GM21360 (cell line): ENCODE measurements at regions not wholly inside any gene's neighbourhood (a gene's known extent, or its start where the extent isn't known, plus 50 kb on each side); places are given as distances from the start of the nearest gene placed in this dataset.

ENCODE experiments used
- ATAC-seq: cut with Tn5 transposase; IDR thresholded peaks from one replicate; pipeline ENCODE4 v1.9.1; 2021; ENCODE audit warnings: mild to moderate bottlenecking, moderate library complexity; ENCODE audit not compliant: unreplicated experiment

DNA sequence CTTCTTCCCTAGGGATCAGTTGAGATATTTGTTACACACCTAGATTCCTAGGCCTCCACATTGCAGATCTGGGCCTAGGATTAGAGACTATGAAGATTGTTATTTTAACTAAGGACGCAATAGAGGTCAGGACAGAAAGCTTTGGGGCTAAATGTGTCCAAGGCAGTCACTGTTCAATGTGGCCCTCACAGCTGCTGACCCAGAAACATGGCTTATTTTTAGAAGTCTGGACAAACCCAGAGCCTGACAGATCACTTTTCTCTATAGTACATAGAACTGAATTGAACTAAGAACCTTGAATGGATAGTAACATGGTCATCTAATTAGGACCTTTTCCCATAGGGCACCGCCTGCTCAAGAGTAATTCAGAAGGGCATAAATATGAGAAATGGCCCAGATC is 146.6 kb upstream of the AUTS2 start:
- no peak for ATAC-seq

DNA sequence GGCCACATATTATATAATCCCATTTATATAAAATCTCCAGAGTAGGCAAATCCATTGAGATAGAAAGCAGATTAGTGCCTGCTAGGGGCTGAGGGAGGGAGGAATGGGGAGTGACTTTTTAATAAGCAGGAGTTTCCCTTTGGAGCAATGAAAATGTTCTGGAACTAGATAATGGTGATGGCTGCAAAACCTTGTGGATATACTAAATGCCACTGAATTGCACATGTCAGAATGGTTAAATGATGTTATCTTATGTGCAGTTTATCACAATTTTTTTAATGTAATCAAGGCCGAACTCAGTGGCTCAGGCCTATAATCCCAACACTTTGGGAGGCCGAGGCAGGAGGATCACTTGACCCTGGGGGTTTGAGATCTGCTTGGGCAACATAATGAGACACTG is 145.5 kb upstream of the AUTS2 start:
- ATAC-seq, result no peak

DNA sequence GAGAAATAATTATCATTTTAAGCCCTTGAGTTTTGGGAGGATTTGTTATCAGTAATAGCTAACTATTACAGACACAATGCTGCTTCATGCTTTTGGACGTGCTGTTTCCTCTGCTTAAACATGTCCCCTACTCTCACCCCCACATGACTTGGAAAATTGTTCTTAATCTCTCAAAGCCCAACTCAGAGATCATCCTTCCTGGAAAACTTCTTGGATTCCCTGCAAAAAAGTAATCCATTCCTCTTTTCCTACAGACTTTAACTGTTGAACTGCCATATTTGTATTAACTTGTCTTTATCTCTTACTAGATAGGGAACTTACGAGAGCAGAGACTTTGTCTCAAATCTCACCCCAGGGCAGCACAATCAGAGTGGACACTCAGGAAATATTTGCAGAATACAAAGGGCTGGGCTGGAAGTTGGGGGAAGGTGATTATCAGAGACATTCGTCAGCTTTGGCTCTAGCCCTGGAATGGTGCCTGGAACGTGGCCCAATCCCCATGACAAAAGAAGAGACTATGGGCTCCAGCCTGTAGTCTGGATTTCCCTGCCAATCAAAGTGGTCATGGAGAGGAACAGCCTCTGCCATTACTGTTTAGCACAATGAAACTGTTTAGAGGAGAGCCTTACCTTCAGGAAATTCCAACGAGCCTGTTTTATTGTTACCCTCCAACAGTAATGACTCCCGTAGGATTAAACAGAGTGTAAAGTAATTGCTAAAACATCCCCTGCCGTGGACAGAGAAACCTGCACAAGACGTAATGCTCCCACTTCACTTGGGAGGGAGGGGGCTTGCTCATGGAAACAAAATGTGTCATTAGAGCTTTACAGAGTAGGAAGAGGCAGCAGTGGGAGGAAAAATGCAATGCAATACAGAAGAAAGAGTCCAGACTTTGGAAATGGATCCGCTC is 140.4 kb upstream of the AUTS2 start:
- no peak for ATAC-seq

DNA sequence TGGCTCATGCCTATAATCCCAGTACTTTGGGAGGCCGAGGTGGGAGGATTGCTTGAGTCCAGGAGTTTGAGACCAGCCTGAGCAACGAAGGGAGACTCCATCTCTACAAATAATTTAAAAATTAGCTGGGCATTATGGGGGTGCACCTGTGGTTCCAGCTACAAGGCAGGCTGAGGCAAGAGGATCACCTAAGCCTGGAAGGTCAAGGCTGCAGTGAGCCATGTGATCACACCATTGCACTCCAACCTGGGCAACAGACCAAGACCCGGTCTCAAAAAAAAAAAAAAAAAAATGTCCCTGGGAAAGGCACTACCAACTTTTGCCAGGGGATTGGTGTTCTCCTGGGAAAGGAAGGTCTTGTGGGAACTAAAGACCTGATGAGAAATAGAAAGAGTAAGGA is 134.2 kb upstream of the AUTS2 start:
- ATAC-seq, result no peak

DNA sequence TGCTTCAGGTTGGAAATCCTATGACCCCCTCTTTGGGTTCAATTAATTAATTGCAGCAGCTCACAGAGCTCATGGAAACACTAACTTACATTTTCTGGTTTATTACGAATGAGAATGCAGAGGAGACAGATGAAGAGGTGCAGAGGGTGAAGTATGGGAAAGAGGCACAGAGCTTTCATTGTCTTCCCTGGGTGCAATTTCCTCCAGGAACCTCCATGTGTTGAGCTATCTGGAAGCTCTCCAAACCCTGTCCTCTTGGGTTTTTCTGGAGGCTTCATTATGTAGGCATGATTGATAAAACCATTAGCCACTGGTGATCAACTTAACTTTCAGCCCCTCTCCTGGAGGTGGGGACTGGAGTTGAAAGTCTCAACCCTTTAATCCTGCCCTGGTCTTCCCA is 133.0 kb upstream of the AUTS2 start:
- ATAC-seq, result no peak

DNA sequence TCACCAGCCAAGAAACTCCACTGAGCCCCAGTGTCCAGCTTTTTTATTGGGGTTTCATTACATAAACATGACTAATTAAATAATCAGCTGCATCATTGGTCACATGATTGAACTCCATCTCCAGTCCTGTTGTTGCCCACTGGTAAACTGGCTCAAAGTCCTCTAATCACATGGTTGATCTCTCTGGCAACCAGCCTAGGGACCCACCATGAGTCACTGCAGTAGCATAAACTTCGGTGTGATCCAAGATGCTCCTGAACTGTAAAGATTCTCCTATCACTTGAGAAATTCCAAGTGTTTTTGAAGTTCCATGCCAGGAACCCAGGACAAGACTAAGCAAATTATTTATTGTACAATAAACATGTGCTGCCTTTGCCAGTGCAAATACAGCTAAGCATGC is 130.4 kb upstream of the AUTS2 start:
- no peak for ATAC-seq

DNA sequence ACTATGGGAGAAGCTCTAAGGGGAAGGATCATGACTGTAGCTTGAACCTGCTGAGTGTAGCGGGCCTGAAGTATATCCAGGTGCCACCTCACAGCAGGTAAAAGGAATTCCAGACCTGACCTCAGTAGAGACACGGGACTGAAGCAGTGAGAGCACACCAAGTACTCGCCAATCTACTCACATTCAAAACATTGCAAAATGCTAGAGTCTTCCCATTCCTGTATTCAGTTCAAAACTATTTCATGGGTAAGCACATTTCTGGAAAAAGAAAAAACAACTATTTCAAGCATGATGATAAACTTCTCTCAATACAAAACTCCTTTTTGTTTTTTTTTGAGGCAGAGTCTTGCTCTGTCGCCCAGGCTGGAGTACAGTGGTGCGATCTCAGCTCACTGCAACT is 121.9 kb upstream of the AUTS2 start:
- no peak for ATAC-seq

DNA sequence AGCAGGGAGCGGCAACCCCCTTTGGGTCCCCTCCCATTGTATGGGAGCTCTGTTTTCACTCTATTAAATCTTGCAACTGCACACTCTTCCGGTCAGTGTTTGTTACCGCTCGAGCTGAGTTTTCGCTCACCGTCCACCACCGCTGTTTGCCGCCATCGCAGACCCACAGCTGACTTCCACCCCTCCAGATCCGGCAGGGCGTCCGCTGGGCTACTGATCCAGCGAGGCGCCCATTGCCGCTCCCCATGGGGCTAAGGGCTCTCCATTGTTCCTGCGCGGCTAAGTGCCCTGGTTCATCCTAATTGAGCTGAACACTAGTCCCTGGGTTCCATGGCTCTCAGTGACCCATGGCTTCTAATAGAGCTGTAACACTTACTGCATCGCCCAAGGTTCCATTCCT is 115.6 kb upstream of the AUTS2 start:
- ATAC-seq, result no peak

DNA sequence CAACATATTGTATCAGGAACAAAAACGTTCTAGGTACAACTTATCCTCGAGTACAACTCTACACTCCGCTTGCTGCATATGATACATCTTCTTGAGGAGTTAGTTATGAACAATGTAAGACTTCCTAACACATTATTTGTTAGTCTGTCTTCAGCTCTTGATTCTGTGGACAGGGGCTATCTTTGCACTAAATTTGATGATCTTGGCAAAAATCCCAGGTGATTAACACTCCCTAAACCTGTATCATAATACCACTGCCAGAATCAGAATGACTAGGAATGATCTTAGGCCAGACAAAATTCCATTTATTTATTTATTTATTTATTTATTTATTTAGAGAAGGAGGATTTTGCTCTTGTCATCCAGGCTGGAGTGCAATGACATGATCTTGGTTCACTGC is 108.7 kb upstream of the AUTS2 start:
- no peak for ATAC-seq

DNA sequence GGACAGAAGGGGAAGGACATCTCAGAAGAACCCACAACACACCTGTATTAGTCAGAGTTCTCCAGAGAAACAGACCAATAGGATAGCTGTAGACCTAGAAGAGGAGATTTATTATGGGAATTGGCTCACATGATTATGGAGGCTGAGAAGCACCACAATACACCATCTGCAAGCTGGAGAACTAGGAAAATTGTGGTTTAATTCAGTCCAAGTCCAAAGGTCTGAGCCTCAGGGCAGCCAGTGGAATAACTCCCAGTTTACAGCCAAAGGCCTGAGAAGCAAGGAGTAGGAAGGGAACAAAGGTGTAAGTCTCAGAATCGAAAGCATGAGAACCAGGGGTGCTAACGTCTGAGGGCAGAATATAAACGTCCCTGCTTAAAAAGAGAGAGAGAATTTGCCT is 99.6 kb upstream of the AUTS2 start:
- no peak for ATAC-seq

DNA sequence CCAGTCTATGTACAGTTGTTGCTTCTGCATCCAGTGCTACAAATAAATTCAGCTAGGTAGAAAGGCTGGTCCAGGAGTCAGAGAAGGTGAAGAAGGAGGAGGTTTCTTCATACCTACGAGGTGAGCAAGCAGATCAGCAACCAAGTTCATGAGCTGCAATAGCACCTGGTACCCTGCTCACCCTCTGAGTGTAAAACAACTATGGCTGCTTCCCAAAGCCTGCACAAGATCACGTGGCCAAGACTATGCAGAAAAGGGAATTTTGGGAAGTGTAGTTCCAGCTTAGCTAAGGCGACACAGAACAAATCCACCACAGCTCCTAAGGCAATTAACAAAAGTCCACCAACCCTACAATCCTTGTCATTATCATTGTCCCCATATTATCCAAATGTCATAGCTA is 95.9 kb upstream of the AUTS2 start:
- ATAC-seq, result no peak

DNA sequence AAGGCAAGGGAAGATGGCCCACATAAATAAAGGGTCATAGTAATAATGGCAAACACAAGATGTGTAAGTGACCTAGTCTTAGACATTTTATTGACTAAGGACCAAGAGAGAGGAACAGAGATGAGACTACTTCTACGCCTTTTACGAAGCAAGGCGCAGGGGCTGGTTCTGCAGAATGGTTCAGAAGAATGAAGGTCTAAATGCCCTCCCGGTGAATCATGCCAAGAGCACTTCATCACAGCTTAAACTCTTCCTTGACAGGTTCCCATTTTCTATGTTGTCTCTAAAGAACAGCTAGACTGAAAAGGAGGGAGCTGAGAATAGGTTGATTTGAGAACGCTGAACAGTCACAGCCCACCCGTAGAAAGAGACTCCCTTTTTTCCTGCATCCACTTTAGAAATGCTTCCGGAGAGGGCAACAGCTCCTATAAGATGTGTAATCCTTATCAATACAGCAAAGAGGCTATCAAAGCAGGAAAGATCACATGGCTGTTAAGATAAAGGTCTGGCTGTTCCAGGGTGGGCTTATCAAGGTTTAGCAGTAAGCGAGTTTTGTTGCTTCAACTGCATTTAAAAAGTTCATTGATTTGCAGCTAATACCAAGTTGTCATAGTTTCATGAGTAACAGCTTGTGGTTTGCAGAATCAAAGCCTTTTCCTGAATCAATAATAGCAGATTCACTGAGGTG is 93.4 kb upstream of the AUTS2 start:
- ATAC-seq, result no peak

DNA sequence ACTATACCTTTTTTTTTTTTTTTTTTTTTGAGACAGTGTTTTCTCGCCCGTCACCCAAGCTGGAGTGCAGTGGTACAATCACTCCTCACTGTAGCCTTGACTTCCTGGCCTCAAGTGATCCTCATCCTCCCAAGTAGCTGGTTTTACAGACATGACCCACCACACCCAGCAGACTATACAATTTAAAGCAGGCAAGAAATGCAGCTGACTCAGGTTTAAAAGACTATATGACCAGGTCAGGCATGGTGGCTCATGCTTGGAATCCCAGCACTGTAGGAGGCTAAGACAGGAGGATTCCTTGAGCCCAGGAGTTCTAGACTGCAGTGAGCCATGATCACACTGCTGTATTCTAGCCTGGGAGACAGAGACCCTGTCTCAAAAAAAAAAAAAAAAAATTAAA is 89.5 kb upstream of the AUTS2 start:
- no peak for ATAC-seq

DNA sequence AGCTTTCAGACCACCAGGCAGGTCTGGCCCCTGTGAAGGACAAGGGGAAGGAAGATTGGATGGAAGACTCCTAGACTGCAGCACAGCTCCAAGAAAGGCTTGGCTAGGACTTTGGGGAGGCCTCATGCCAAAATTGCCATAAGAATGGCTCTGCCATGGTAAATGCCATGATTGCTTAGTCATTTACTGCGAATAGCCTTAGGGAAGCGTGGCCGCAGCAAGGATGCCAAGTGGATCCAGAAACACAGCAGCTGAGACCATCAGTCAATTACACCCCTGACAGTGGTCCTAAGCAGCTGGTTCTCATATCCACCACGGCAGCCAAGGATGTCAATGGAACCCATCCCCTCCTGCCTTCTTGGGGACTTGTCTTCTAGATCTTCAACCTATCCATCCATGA is 88.2 kb upstream of the AUTS2 start:
- no peak for ATAC-seq

DNA sequence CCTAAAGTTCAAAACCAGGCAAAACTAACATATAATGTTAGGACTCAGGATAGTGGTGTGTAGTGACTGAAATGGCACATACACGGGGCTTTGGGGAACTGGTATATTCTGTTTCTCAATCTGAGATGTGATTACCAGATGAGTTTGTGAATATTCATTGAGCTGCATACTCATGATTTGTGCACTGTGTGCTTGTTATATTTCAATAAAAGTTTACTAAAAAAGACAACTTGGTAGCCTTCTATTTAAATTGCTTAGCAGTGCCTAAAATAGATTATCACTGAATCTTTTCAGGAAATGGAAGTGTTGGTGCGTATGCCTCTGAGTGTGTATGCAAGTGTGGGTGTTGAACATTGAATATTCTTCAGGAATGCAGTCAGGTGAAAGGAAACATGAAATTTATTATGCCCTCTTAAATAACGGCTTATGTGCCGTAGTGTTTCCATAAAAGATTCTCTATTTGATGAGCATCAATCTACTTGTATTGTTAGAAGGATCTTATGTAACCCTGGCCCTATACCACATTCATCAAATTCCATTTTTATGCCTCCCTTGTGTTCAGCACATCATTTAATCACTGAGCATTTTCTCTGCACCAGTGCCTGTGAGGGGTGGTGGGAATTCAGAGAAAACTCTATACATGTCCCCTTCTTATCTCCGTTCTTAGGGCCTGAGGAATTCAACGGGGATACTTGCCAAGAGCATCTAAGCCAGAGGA is 82.6 kb upstream of the AUTS2 start:
- ATAC-seq, result no peak

DNA sequence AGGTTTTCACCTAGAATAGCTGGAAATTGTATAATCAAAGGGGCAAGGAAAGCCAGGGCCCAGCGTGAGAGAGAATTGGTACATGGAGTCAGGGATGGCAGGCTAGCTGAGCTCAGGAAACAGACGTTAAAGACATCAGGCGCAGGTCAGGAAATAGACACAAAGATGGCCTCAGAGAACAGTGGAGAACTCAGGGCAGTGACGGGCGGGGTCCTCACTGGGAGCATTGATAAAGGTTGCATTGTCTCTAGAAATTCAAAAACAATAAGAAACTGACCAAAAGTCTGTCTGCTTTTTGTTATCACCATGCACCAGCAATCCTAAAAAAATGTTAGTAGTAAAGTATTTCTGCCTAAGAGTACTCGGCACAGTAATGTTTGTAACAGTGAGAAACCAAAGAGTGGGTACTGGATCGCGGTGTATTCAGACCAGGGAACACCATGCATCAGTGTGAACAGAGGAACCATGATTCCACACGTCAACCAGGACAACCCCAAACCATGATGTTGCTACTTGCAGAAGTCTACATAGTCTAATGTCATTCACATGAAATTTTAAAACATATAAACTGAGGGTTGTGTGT is 81.9 kb upstream of the AUTS2 start:
- no peak for ATAC-seq

DNA sequence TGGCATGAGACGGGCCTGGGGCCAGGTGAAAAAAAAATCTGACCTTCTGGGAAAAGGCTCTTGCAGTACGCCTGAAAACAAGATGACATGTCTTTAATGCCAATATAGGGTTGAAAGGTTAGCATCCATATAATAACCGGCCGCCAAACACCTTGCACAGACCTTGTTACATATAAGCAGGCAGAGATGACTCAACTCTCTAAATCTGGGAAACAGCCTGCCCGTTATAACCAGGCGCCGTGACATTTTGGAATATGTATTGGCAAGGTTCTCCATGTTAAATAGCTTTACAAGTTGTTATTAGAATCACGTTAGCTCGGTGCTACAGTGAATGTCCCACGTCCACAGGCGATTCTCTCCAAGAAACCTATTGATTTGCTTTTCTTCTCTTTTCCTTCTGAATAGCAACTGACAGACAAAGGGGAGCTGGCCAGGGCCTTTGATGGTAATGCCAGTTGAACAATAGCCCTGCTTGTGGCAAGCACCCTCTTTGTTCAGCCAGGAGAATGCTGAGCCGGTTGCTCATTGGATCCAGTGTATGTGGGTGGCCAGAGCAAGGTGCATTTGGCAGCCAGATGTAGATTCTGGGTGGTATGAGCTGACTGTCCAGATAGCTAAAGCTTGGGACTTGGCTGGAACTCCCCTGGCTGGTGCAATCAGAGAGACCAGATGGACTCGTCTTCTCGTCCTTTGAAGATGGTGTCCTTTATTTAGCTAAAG is 80.1 kb upstream of the AUTS2 start:
- no peak for ATAC-seq

DNA sequence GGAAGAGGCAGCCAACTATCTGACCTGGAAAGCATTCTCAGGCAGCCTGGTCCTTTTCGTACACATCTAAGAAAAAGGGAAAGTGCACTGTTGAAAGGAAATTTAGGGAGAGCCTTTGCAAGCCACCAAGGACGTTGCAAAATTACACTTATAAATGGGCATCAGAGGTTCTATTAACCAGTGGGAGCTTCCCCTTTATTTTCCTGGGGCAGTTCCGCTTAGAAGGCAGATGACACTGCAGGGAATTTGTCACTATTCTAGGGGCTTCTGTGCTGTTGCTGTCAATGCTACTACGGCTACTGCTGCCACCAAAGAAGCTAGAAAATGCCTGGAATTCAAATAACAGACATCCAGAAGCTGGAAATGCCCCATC is 79.6 kb upstream of the AUTS2 start:
- no peak for ATAC-seq

DNA sequence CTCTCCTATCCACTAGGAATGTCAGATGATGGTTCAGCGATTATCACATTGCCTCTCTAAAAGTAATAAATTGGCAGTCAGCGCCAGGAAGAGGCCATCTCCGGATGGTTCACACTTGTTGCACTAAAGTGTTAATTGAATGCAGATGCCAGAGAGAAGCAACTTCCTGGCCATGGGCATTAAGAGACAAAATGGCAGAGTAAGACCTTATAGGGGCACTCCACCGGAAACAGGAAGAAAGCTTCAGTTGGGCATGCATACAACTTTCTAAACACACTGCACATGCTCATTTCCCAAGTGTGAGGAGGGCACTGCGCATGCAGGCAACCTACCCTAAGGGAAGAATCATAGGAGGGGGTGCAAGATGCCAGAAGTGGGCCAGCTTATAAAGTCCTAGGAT is 71.7 kb upstream of the AUTS2 start:
- no peak for ATAC-seq

DNA sequence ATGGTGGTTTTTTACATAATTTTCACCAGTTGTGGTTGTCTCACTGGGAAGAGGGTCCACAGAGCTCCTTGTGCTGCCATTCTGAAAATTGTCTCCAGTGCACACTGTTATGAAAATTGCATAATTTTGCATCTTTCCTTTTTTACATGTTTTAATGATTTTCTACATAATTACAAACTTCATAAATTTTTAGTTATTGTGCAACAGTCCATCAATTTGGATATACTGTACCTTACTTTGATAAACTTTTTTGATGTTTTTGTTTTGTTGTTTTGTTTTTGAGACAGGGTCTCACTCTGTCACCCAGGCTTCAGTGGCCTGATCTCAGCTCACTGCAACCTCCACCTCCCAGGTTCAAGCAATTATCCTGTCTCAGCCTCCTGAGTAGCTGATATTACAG is 70.6 kb upstream of the AUTS2 start:
- no peak for ATAC-seq

DNA sequence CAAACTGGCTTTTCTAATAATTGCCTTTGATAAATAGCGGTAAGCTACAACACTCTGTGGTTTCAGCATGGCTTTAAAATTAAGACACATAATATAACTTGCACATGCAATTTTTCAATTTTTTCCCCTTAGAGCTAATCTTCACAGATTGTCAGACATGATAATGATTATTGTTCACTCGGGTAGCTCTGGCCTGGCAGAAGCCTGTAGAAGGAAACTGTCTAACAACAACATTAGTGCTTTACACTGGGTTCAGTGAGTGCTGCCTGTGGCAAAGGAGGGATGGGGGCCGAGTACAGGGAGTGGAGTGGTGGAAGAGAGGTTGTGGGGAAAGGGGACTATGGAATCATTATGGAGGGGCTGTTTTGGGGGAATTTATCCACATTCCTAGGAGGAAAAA is 67.2 kb upstream of the AUTS2 start:
- ATAC-seq, result no peak
